GM12875 (cell line): ENCODE measurements at regions not wholly inside any gene's neighbourhood (a gene's known extent, or its start where the extent isn't known, plus 50 kb on each side); places are given as distances from the start of the nearest gene placed in this dataset.

Experiments used
- H3K4me3 ChIP-seq: one replicate; pipeline ENCODE4 v1.5.1; 2011; ENCODE audit warnings: low read depth, low read length, control low read depth
- CTCF ChIP-seq: IDR thresholded peaks from 2 replicates; pipeline ENCODE4 v1.5.1; 2011; ENCODE audit warnings: low read depth, mild to moderate bottlenecking, control low read depth, inconsistent platforms, low read length, moderate library complexity, borderline replicate concordance; ENCODE audit not compliant: insufficient read depth

GRCh38 chr9:78668148-78668832 is 371.4 kb downstream of the PSAT1 start:
- no peak for TF ChIP-seq CTCF
- no peak overlapping the region for H3K4me3 ChIP-seq

- no peak for TF ChIP-seq CTCF
Measured at GRCh38 chr9:78669591-78669990, 372.7 kb downstream of the PSAT1 start.

GRCh38 chr9:78671785-78672184 is 374.9 kb downstream of the PSAT1 start:
- no peak overlapping the region for H3K4me3 ChIP-seq
- no peak for TF ChIP-seq CTCF

More at GRCh38 chr9:78669591-78669990, 372.7 kb downstream of the PSAT1 start:
- no peak overlapping the region for H3K4me3 ChIP-seq

- TF ChIP-seq CTCF, result no peak
- H3K4me3 ChIP-seq, result no peak overlapping the region
Measured at GRCh38 chr9:78674874-78675273, 377.9 kb downstream of the PSAT1 start.

- no peak overlapping the region for H3K4me3 ChIP-seq
- no peak for TF ChIP-seq CTCF
Measured at GRCh38 chr9:78676009-78676408, 379.1 kb downstream of the PSAT1 start.

- H3K4me3 ChIP-seq, result no peak overlapping the region
- TF ChIP-seq CTCF, result no peak
Measured at GRCh38 chr9:78676623-78677022, 379.7 kb downstream of the PSAT1 start.

- no peak for TF ChIP-seq CTCF
- H3K4me3 ChIP-seq, result no peak overlapping the region
Measured at GRCh38 chr9:78677326-78677725, 380.4 kb downstream of the PSAT1 start.
